ENCODE measurements at regions not wholly inside any gene's neighbourhood (a gene's known extent, or its start where the extent isn't known, plus 50 kb on each side); places are given as distances from the start of the nearest gene placed in this dataset.

GRCh38 chr6:102333736-102334135 lies 940.2 kb downstream of the GRIK2 start:
- no peak for DNase-seq

- DNase-seq, result no peak
Measured at GRCh38 chr6:102327697-102328225, 934.3 kb downstream of the GRIK2 start.

GRCh38 chr6:102313699-102314098 lies 920.2 kb downstream of the GRIK2 start:
- DNase-seq, result no peak

- DNase-seq, result no peak
Measured at GRCh38 chr6:102309700-102310099, 916.2 kb downstream of the GRIK2 start.

GRCh38 chr6:102300350-102300749 lies 906.8 kb downstream of the GRIK2 start:
- no peak for DNase-seq

GRCh38 chr6:102298051-102298450 lies 904.5 kb downstream of the GRIK2 start:
- no peak for DNase-seq

All from GF-D8 (cell line).